Panc1 (cell line): ENCODE measurements at regions not wholly inside any gene's neighbourhood (a gene's known extent, or its start where the extent isn't known, plus 50 kb on each side); places are given as distances from the start of the nearest gene placed in this dataset.

ENCODE experiments used
- ATAC-seq: fragments of 200-7000 bp; cut with Tn5 transposase; 2 replicates; pipeline ENCODE4 v1.9.1; 2020; ENCODE audit warnings: mild to moderate bottlenecking, moderate library complexity
- BruUV-seq: library from RNA; stranded (reverse); fragments of 400-500 nt; replicated peaks from 2 replicates; lab custom pipeline; 2021; lab: Mats Ljungman, UMichigan
- CTCF ChIA-PET: fragments of 300-600 bp; sonication (Branson Sonifier 250); formaldehyde crosslinking; loops from one replicate; lab custom pipeline; 2022; ENCODE audit warnings: antibody characterized with exemption; lab: Charles Lee
- POLR2A ChIA-PET: fragments of 300-600 bp; sonication (Branson Sonifier 250); formaldehyde crosslinking; loops from one replicate; lab custom pipeline; 2022; ENCODE audit warnings: antibody characterized with exemption; lab: Charles Lee
- DNase-seq: peaks from one replicate; pipeline ENCODE4 v3.0.0-alpha.2; 2010; ENCODE audit warnings: low read depth, low spot score
- H3K27ac ChIP-seq: 2 replicates; pipeline ENCODE4 v1.5.1; 2011; ENCODE audit warnings: mild to moderate bottlenecking, low read length, inconsistent platforms
- H3K27me3 ChIP-seq: fragments of 200-500 bp; sonication (Bioruptor generic); 2 replicates; pipeline ENCODE4 v1.6.0; 2014; ENCODE audit warnings: low read length, inconsistent platforms; ENCODE audit not compliant: control insufficient read depth, insufficient read depth
- H3K36me3 ChIP-seq: fragments of 200-500 bp; sonication (Bioruptor generic); 2 replicates; pipeline ENCODE4 v1.5.1; 2014; ENCODE audit warnings: inconsistent platforms, mild to moderate bottlenecking, low read length, moderate library complexity; ENCODE audit not compliant: control insufficient read depth, insufficient read depth
- H3K4me1 ChIP-seq: 2 replicates; pipeline ENCODE4 v1.5.1; 2011; ENCODE audit warnings: inconsistent platforms, mild to moderate bottlenecking, low read length, moderate library complexity; ENCODE audit not compliant: control insufficient read depth, insufficient read depth
- H3K4me3 ChIP-seq, 2 experiments: 2 replicates each; pipeline ENCODE4 v1.5.1; 2011 to 2012; ENCODE audit warnings: low read depth in 2 of 2, low read length in 2 of 2, mild to moderate bottlenecking in 2 of 2, inconsistent platforms in 1 of 2, moderate library complexity in 1 of 2
- H3K9me3 ChIP-seq: fragments of 200-500 bp; sonication (Bioruptor generic); 2 replicates; pipeline ENCODE4 v1.5.1; 2014; ENCODE audit warnings: low read depth, mild to moderate bottlenecking, inconsistent platforms, low read length, moderate library complexity; ENCODE audit not compliant: control insufficient read depth, insufficient read depth
- POLR2AphosphoS5 ChIP-seq: IDR thresholded peaks from 2 replicates; pipeline ENCODE4 v1.6.1; 2012; ENCODE audit warnings: mild to moderate bottlenecking, low read depth, low read length, moderate library complexity
- SIN3A ChIP-seq: IDR thresholded peaks from 2 replicates; pipeline ENCODE4 v1.6.1; 2012; ENCODE audit warnings: low read depth, mild to moderate bottlenecking, low read length, moderate library complexity, borderline replicate concordance; ENCODE audit not compliant: insufficient read depth
- TCF7L2 ChIP-seq: IDR thresholded peaks from 2 replicates; pipeline ENCODE4 v1.6.1; 2011; ENCODE audit warnings: mild to moderate bottlenecking, low read depth, low read length, inconsistent platforms
- in situ Hi-C: cut with HindIII; loops from 2 replicates; pipeline ENCODE4 v1.10.0; 2016; ENCODE audit warnings: low sequenced_read_pairs, low pct_unique_long_range_greater_than_20kb
- intact Hi-C: fragments of 100-400 bp; cut with micrococcal nuclease; formaldehyde crosslinking; loops from one replicate; pipeline ENCODE4 v1.10.0; 2022; ENCODE audit not compliant: unreplicated experiment
- TF ChIP-seq, protein P1 (sequence below), 2 experiments: IDR thresholded peaks; 2 replicates each; pipeline ENCODE4 v1.6.1; 2011 to 2012; ENCODE audit warnings: low read depth in 2 of 2, control low read depth in 1 of 2, low read length in 1 of 2, mild to moderate bottlenecking in 1 of 2, moderate library complexity in 1 of 2; ENCODE audit not compliant: insufficient read depth in 1 of 2
- TF ChIP-seq, protein P2 (sequence below): fragments of 450-650 bp; IDR thresholded peaks from 2 replicates; pipeline ENCODE4 v1.5.1; 2017; ENCODE audit warnings: mild to moderate bottlenecking

DNA sequence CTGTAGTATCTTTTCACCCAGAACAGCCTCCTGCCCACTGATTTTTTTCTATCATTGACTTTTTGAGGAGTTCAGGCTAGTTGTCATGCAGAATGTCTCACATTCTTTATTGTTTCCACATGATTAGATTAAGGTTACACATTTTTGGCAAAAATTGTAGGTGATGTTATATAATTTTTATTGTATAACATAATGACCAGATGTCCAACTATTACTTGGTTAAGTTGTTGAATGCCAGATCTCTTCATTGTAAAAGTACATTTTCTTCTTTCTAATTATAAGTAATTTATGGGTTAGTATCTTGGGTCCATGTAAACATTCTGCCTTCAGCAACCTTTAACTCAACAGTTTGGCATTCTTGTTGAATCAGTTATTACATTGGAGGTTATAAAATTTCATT is 138.4 kb downstream of the POSTN start:
- no TSS peak for BruUV-seq
- H3K4me3 ChIP-seq: no peak overlapping the region
- no peaks in the 10 kb centered on the region for H3K36me3 ChIP-seq
- H3K27me3 ChIP-seq: no peaks in the 10 kb centered on the region
- ChIA-PET POLR2A (no interaction called here), CTCF (no interaction called here)
- H3K27ac ChIP-seq: no peak overlapping the region
- no peak for ATAC-seq
- DNase-seq: no peak
- TF ChIP-seq TCF7L2 (no peak), SIN3A (no peak), POLR2AphosphoS5 (no peak)
- TF ChIP-seq, protein P1, sequence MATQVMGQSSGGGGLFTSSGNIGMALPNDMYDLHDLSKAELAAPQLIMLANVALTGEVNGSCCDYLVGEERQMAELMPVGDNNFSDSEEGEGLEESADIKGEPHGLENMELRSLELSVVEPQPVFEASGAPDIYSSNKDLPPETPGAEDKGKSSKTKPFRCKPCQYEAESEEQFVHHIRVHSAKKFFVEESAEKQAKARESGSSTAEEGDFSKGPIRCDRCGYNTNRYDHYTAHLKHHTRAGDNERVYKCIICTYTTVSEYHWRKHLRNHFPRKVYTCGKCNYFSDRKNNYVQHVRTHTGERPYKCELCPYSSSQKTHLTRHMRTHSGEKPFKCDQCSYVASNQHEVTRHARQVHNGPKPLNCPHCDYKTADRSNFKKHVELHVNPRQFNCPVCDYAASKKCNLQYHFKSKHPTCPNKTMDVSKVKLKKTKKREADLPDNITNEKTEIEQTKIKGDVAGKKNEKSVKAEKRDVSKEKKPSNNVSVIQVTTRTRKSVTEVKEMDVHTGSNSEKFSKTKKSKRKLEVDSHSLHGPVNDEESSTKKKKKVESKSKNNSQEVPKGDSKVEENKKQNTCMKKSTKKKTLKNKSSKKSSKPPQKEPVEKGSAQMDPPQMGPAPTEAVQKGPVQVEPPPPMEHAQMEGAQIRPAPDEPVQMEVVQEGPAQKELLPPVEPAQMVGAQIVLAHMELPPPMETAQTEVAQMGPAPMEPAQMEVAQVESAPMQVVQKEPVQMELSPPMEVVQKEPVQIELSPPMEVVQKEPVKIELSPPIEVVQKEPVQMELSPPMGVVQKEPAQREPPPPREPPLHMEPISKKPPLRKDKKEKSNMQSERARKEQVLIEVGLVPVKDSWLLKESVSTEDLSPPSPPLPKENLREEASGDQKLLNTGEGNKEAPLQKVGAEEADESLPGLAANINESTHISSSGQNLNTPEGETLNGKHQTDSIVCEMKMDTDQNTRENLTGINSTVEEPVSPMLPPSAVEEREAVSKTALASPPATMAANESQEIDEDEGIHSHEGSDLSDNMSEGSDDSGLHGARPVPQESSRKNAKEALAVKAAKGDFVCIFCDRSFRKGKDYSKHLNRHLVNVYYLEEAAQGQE (IDR thresholded peaks at IDR 0.05; ENCODE audit: insufficient read depth in 1 of 2, low read depth in 2 of 2, low read length in 1 of 2): no peak
- TF ChIP-seq, protein P2, sequence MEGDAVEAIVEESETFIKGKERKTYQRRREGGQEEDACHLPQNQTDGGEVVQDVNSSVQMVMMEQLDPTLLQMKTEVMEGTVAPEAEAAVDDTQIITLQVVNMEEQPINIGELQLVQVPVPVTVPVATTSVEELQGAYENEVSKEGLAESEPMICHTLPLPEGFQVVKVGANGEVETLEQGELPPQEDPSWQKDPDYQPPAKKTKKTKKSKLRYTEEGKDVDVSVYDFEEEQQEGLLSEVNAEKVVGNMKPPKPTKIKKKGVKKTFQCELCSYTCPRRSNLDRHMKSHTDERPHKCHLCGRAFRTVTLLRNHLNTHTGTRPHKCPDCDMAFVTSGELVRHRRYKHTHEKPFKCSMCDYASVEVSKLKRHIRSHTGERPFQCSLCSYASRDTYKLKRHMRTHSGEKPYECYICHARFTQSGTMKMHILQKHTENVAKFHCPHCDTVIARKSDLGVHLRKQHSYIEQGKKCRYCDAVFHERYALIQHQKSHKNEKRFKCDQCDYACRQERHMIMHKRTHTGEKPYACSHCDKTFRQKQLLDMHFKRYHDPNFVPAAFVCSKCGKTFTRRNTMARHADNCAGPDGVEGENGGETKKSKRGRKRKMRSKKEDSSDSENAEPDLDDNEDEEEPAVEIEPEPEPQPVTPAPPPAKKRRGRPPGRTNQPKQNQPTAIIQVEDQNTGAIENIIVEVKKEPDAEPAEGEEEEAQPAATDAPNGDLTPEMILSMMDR: no peak
- H3K4me1 ChIP-seq: no peaks in the 10 kb centered on the region
- intact Hi-C loops: loop anchor here (10.0 kb wide), 1 partner anchor 105 kb away; no protein-coding TSS in a partner anchor
- in situ Hi-C loops: no loop called here
- no peaks in the 10 kb centered on the region for H3K9me3 ChIP-seq

DNA sequence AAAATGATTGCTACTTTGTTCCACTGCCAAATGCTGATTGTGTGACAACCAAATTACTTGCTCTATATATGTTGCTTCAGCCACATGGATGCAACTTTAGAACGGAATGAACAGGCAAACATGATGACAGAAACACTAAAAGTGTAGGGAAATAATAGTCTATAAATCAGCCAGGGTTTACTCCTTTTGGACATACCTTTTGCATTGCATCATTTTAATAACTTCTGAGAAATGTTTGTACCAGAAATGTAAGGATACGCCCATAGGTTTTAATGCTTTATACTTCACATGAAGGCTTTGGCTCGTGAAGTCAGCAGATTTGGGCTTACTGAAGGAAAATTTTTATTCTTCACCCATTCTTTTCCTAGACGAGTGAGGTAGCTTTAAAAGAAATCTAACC is 141.0 kb downstream of the POSTN start:
- in situ Hi-C loops: no loop called here
- Histone ChIP-seq H3K27me3 (no peaks in the 10 kb centered on the region), H3K27ac (no peak overlapping the region), H3K36me3 (no peaks in the 10 kb centered on the region), H3K4me1 (no peaks in the 10 kb centered on the region), H3K9me3 (no peaks in the 10 kb centered on the region), H3K4me3 (no peak overlapping the region)
- ATAC-seq: no peak
- ChIA-PET POLR2A (no interaction called here), CTCF (no interaction called here)
- intact Hi-C loops: no loop called here
- DNase-seq: no peak
- TF ChIP-seq SIN3A (no peak), TCF7L2 (no peak), POLR2AphosphoS5 (no peak)
- TF ChIP-seq, protein P1 (IDR thresholded peaks at IDR 0.05; ENCODE audit: insufficient read depth in 1 of 2, low read depth in 2 of 2, low read length in 1 of 2): no peak
- TF ChIP-seq, protein P2: no peak
- BruUV-seq: no TSS peak
